CD4-positive, alpha-beta T cell treated with Interferon alpha-2 for 1 hour (primary cell): ENCODE measurements at regions not wholly inside any gene's neighbourhood (a gene's known extent, or its start where the extent isn't known, plus 50 kb on each side); places are given as distances from the start of the nearest gene placed in this dataset.

Source experiments
- DNase-seq, 2 donors: peaks; one replicate each; pipeline ENCODE4 v3.0.0-alpha.2; 2020 to 2022

DNA sequence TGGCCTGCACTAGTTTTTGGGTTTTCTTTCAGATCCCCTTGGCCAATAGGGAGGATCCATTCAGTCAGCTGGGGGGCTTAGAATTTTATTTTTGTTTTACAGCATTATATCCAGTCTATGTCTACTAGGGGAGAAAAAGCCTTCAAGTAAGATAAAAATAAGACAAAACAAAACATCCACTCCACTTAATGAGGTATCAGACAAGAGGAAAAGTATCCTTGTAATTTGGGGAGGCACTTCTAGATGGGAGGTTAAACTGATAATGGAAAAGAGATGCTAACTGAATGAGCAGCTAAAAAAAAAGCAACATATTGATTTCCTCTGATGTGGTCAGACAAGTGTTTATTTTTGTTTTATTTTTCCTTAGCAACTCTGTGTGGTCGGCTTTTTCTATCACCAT, 278.0 kb upstream of the ANO3 start:
- DNase-seq, result no peak

DNA sequence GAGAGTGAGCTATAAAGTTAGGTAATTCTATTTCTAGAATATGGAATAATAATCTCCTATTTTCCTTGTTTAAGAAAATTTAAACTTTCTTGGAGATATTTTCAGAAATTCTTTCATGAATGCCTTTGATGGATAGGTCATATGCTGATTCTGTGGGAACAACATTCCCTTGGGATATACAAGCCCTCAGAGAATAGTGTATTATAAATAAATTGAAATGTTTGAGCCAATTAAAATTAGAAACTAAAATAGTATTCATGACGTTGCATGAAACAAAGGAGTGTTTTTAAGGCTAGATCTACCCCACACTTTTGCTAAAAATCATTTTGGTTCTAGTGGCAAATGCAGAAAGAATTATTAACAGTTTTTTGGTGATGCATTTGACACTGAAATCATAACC, 269.3 kb upstream of the ANO3 start:
- DNase-seq, result no peak

DNA sequence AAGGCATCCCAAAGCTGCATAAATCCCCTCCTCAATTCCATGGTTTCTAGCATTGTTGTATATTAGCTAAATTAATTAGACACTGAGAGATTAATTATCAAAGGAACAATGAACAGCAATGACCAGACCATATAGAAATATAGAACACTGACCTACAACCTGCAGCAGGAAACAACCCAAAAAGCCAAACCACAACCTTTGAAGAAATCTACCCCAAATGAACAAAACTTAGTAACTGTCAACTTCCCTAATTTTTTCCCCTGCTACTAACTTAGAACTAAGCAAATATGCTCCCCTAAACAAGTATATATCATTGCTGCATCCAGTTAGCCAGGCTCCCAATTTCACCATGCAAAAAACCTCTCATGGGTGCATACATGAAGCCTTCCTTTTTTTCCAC, 268.0 kb upstream of the ANO3 start:
- no peak for DNase-seq

DNA sequence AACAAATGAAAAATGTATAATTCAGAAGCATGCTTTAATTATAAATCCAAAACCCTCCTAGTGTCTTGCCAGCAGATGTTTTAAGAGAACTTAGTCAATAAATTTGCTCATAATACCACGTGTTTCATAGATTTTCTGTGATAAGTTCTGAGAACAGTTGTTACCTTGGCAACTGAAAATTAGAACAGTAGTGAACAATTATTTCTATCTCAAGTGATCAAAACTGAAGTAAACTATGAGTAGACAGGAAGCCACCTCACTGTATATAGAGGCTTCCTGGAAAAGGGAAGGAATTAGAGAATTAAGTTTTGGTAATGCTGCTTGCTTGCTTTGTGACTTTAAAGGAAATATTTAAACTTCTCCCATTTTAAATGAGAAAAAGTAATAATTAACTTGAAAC, 266.0 kb upstream of the ANO3 start:
- DNase-seq, result no peak

- no peak for DNase-seq
Observed at GRCh38 chr11:26070714-26071380, 261.1 kb upstream of the ANO3 start.

- no peak for DNase-seq
Observed at GRCh38 chr11:26072614-26073153, 259.2 kb upstream of the ANO3 start.

DNA sequence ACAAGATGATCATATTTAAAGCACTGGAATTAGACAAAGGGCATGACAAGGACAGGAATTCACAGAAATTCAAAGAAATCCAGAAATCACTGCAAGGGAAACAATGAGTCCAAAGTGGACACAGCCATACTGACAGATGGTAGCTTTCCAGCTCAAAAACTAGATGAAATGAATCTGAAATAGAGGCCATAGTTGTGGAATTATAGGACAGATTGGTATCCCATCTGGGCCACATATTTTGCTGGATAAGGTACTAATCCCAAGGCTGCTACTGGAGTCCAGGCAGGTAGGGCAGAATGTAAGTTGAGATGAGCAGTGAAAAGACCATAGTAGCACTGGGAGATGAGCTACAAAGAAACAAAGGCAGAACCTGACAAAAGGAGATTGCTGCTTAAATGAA, 258.3 kb upstream of the ANO3 start:
- DNase-seq, result no peak

DNA sequence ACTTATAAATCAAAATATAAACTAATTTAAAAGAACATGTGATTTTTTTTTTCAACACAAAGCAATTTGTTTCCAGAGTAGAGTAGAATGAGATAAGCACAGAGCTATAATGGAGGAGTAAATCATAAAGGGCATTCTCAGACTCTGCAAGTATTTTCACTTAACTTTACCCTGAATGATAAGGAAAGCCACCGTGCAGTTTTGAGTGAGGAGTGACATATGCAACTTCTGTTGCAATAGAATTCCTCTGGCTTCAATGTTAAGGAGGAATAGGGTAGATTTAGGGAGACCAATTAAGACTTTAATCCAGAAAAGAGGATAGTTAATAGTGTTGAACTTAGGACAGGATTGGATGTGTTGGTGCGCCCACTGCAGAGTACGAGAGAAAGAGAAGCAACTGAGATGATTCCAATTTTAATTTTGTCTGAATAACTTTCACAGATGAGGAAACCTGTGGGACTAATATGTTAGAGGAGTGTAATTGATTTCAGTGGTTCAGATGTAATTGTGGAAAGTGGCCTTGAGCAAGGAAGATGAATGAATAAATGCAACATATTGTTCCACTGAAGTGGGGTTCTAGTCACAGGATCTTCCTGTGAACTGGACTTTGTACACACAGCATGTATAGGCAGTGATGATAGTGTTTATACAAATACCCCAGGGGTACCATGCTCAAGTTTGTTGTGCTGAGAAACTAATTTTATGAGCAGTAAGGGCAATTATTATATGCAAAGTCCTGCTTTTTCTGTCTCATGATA, 255.5 kb upstream of the ANO3 start:
- no peak for DNase-seq

DNA sequence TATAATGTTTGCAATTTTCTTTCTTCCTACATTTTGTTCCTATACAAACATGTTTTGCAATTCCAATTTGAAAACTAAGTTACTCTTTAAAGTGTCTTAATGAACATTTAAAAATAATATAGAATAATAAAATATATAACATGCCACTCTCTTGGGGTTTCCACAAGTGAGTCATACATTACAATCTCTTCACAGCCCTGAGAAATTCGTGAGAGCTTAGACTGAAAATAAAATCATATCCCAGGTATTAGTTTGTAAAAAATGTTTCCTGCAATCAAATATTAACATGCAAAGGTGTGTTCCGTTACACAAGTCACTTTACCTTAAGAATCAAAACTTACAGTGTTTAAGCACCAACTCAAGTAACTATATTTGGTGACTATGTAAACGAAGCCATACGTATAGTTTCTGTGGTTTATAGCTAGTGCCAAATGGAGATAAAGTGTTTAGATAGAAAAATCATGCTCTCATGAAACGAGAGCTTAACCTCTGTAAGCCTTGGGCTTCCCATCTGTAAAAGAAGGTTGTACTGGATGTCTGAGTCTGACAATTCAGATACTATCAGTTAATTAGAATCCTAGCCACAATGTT, 253.6 kb upstream of the ANO3 start:
- no peak for DNase-seq

- no peak for DNase-seq
Observed at GRCh38 chr11:26084313-26084712, 247.6 kb upstream of the ANO3 start.

GRCh38 chr11:26086028-26086427, 245.9 kb upstream of the ANO3 start:
- DNase-seq, result no peak

DNA sequence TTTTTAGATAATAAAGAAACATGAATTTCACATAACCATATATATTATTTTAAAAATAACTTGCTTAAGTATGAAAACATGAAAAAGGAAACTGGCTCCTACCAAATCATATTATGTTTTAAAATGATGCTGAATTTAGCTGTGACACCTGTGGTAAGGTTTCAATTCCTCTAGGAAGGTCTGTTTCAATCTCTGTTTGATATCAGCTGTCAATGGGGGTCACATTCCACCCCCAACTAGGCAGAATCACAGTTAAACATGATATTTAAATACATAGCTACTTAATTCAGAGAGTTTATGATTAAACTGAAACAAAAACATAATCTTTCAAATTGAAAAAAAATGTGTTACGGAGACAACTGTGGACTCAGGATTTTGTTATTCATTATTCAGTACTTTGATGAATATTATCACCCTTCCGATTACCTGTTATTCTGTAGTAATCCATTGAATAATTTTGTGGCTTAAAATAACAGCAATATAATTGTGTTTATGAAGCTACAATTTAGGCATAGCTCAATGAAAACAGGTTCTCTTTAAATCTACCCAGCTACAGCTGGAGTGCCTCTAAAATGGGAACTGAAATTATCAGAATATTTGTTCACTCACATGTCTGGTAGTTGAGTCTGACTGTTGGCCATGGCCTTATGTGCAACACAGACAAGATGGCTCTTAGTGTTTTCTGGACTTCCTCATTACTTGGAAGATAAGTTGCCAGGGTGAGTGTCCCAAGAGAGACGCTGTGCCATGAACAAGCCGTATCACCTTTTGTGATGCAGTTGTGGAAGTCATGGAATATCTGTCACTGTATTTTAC, 244.6 kb upstream of the ANO3 start:
- DNase-seq, result peak in 1 of 2 donors; percentile 3

DNA sequence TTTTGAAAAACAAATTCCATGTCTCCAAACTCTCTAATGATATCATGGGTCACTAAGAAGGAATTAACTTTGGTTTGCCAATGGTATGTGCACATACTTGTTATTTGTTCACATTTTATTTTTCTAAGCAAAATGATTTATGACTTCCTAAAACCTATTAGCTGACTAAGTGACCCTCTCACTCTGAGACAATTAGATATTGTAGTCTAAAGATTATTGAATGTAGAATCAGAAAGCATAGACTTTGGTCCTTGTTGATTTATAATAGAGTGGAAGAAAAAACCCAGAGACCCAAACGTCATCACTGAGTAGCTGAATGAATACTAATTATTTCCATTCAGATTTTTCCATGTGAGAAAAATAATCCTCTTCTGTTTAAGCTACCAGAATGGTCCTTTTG, 243.5 kb upstream of the ANO3 start:
- no peak for DNase-seq

DNA sequence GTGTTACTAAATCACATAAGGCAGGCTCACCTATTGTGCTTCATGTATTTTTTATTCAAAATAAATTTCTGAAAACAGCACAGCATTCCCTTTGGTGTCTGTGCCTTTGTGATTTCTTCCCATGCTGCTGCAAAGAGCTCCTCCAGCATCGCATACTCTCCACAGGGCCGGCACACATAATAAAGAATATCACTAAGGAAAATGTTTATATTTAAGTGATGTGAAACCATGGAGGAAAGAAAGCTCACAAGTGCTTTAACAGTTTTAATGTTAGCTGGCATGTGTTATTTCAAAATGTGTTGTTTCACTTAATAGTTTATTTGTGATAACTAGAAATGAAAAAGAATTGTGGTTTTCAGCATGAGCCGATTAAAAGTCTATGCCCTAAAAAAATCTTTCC, 241.3 kb upstream of the ANO3 start:
- DNase-seq, result no peak

- DNase-seq, result no peak
Observed at GRCh38 chr11:26093206-26093605, 238.7 kb upstream of the ANO3 start.

DNA sequence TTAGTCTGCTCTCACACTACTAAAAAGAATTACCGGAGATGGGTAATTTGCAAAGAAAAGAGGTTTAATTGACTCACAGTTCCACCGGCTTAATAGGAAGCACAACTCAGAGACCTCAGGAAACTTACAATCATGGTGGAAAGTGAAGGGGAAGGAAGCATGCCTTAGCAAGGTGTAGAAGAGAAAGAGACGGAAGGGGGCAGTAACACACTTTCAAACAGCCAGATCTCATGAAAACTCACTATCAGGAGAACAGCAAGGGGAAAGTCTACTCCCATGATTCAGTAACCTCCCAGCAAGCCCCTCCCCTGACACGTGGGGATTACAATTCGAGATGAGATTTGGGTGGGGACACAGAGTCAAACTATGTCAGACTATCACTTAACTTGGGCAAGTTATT, 236.6 kb upstream of the ANO3 start:
- no peak for DNase-seq

DNA sequence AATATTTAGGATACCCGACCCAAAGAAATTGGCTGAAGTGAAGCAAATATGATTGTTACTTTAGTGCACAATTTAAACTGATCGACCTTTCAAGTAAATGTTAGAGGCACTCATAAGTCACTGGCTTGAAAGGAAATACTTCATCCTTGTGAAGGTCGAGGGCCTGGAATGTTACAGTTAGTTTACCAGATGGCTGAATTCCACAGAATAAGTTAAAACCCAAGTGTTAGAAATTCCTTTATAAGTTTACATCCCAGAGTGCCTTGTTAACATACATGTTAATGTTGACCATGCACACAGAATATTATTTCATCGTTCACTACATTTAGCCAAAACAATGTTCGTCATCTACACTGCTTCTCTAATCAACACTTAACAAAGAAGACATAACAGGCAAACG, 235.5 kb upstream of the ANO3 start:
- no peak for DNase-seq

DNA sequence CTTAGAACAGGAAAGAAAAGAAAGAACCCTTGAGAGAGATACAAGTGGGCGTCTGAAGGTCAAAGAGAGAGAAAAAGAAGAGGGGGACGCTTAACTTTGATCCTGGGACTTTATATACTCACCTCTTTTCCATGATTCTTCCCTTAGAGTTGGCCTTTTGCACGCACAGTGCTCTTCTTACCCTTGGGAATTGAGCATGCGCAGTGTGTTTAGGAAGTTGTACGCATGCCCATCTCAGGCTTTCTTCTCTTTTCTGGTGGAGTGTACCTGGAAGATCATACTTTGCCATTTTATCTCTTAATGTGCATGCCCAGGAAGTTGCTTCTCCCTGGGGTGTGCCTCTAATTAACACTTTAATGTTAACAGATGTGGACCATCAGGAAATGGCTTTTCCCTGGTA, 229.6 kb upstream of the ANO3 start:
- DNase-seq, result no peak

DNA sequence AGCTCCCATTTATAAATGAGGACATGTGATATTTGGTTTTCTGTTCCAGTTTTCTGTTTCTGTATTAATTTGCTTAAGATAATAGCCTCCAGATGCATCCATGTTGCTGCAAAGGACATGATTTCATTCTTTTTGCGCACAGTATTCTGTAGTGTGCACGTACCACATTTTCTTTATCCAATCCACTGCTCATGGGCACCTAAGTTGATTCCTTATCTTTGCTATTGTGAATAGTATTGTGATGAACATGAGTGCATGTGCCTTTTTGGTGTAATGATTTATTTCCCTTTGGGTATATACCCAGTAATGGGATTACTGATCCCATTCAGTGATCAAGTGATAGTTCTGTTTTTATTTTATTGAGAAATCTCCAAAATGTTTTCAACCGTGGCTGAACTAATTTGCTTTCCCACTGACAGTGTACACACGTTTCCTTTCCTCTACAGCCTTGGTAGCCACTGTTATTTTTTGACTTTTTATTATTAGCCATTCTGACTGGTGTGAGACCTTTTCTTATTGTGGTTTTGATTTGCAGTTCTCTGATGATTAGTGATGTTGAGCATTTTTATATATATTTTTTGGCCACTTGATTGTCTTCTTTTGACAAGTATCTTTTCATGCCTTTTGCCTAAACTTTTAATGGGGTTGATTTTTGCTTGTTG, 226.0 kb upstream of the ANO3 start:
- no peak for DNase-seq

DNA sequence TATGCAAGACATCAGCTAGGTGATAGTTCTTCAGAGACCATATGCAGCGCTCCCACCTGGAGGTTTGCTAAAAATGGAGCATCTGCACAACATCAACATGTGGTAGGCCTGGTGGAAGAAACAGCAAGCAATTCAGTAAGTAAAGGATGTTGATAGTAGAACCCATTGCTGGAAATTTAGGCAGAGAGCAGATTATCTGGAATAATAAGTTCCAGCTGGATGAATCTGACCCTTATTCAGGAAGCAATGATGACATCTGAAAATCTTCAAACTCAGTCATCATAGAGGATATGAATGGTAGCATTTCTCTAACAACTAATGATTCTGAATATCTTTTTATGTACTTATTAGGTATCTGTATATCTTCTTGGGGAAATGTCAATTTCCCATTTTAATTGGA, 225.2 kb upstream of the ANO3 start:
- DNase-seq, result no peak

DNA sequence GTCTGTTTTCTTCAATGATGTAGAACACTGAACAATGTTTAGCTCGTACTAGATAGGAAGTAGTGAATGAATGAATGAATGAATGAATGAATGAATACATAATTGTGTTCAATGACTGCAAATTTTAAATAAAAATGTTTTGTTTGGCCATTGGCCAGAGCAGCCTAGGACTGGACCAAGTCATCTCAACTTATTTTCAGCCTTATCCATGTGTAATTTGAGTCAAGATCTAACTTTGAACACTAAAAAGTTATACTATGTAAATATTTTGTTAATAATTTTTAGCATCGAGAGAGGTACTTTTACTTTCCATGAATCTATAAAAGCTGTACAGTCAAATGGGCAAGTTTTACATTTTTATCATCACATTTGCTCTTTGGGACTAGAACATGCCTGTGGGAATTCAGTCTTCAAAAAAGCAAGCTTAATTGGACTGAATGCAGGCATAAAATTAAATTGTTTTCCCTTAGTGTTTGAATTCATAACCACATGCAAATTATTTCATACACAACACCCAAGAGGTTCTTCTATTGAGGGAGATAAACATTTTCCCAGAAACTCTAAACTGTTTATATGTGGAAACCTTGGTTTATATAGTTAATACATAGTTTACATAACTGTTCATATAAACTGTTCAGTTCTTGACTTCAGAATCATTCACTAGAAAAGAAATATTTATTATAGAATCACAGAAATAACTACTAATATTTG, 222.1 kb upstream of the ANO3 start:
- no peak for DNase-seq

DNA sequence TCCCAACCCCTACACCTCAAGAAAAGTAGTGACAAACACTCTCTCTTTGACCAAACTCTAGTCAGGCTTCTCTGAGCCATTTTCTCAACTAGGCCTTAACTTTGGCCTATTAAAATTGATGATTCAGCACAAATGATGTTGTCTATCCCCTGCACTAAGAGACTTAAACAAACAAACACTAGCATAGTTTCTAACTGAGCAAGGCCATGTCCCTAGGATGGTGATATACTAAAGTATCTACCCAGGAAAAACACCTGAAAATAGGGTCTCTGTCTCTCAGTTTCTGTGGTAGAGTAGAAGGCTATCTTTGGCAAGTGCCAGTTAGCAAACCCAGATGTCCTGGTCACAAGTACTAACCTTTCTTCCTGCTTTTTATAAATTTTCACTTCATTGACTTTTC, 219.7 kb upstream of the ANO3 start:
- DNase-seq, result no peak
